OCI-LY7 (cell line): ENCODE measurements at regions not wholly inside any gene's neighbourhood (a gene's known extent, or its start where the extent isn't known, plus 50 kb on each side); places are given as distances from the start of the nearest gene placed in this dataset.

Experiments used
- BruUV-seq: library from RNA; stranded (reverse); fragments of 400-500 nt; replicated peaks from 2 replicates; lab custom pipeline; 2021; lab: Mats Ljungman, UMichigan
- CTCF ChIA-PET: fragments of 300-600 bp; sonication (Branson Sonifier 250); formaldehyde crosslinking; loops from one replicate; lab custom pipeline; 2022; ENCODE audit warnings: antibody characterized with exemption; ENCODE audit not compliant: unreplicated experiment; lab: Charles Lee
- POLR2A ChIA-PET: fragments of 300-600 bp; sonication (Branson Sonifier 250); formaldehyde crosslinking; loops from one replicate; lab custom pipeline; 2022; ENCODE audit warnings: antibody characterized with exemption; lab: Charles Lee
- DNase-seq: peaks from one replicate; pipeline ENCODE4 v3.0.0-alpha.2; 2015; ENCODE audit warnings: low spot score
- H2AFZ ChIP-seq: fragments of 200-600 bp; sonication (generic), shearing (Covaris generic); 2 replicates; pipeline ENCODE4 v1.6.1; 2014; ENCODE audit warnings: mild to moderate bottlenecking, antibody characterized with exemption, low read length, moderate library complexity
- H3K27ac ChIP-seq: fragments of 200-600 bp; sonication (generic); 2 replicates; pipeline ENCODE4 v1.5.1; 2014; ENCODE audit warnings: mixed run types, low read depth, mild to moderate bottlenecking, moderate library complexity, low read length, inconsistent platforms; ENCODE audit not compliant: poor library complexity, severe bottlenecking
- H3K36me3 ChIP-seq: fragments of 200-600 bp; sonication (generic); 2 replicates; pipeline ENCODE4 v1.6.1; 2014; ENCODE audit warnings: mild to moderate bottlenecking, antibody characterized with exemption, low read length, moderate library complexity, mixed read lengths; ENCODE audit not compliant: insufficient read depth
- H3K4me1 ChIP-seq: fragments of 200-600 bp; sonication (generic); 2 replicates; pipeline ENCODE4 v1.5.1; 2014; ENCODE audit warnings: mild to moderate bottlenecking, low read length; ENCODE audit not compliant: insufficient read depth, poor library complexity, severe bottlenecking
- H3K4me2 ChIP-seq: fragments of 200-600 bp; sonication (generic); 2 replicates; pipeline ENCODE4 v1.6.1; 2014; ENCODE audit warnings: mild to moderate bottlenecking, low read length
- H3K4me3 ChIP-seq: fragments of 200-600 bp; sonication (generic); 2 replicates; pipeline ENCODE4 v1.5.1; 2014; ENCODE audit warnings: mild to moderate bottlenecking, low read depth, low read length; ENCODE audit not compliant: poor library complexity, severe bottlenecking
- H3K79me2 ChIP-seq: fragments of 200-600 bp; sonication (generic); 2 replicates; pipeline ENCODE4 v1.6.1; 2016; ENCODE audit warnings: low read depth, mild to moderate bottlenecking, low read length, moderate library complexity, mixed read lengths; ENCODE audit not compliant: insufficient read depth
- H3K9me2 ChIP-seq: fragments of 200-600 bp; sonication (generic); 2 replicates; pipeline ENCODE4 v1.6.1; 2016; ENCODE audit warnings: mild to moderate bottlenecking, low read length, mixed read lengths; ENCODE audit not compliant: insufficient read depth
- H3K9me3 ChIP-seq: fragments of 200-600 bp; sonication (generic); 2 replicates; pipeline ENCODE4 v1.6.1; 2014; ENCODE audit warnings: mild to moderate bottlenecking, mixed run types, low read length, mixed read lengths
- H4K20me1 ChIP-seq: fragments of 200-600 bp; sonication (generic); 2 replicates; pipeline ENCODE4 v1.6.1; 2014; ENCODE audit warnings: mild to moderate bottlenecking, antibody characterized with exemption, low read length, moderate library complexity, mixed read lengths; ENCODE audit not compliant: insufficient read depth
- CTCF ChIP-seq: fragments of 200-600 bp; sonication (generic); conservative IDR thresholded peaks from 2 replicates; pipeline ENCODE4 v1.5.1; 2014; ENCODE audit warnings: mild to moderate bottlenecking, antibody characterized with exemption, low read length, moderate library complexity, mixed read lengths
- EZH2phosphoT487 ChIP-seq: fragments of 200-600 bp; sonication (generic); IDR thresholded peaks from 2 replicates; pipeline ENCODE4 v1.6.1; 2018; ENCODE audit warnings: low read depth, borderline replicate concordance, mild to moderate bottlenecking, mixed run types, antibody characterized with exemption, low read length, moderate library complexity, mixed read lengths
- intact Hi-C: fragments of 100-400 bp; cut with micrococcal nuclease; formaldehyde crosslinking; loops from one replicate; pipeline ENCODE4 v1.10.0; 2022; ENCODE audit not compliant: unreplicated experiment

- Histone ChIP-seq H3K9me2 (no peaks in the 10 kb centered on the region), H3K4me2 (no peak overlapping the region), H4K20me1 (no peaks in the 10 kb centered on the region), H2AFZ (no peak overlapping the region), H3K27ac (no peak overlapping the region), H3K9me3 (no peaks in the 10 kb centered on the region), H3K4me3 (no peak overlapping the region), H3K36me3 (no peaks in the 10 kb centered on the region), H3K4me1 (no peaks in the 10 kb centered on the region), H3K79me2 (no peaks in the 10 kb centered on the region)
- ChIA-PET POLR2A (no interaction called here), CTCF (no interaction called here)
- TF ChIP-seq CTCF (no peak), EZH2phosphoT487 (no peak)
- intact Hi-C loops = no loop called here
- no TSS peak for BruUV-seq
- no peak for DNase-seq
Observed at GRCh38 chr2:129378186-129378585, 601.3 kb upstream of the RAB6C start.

GRCh38 chr2:129379411-129379810 is 600.1 kb upstream of the RAB6C start:
- no peak overlapping the region for H2AFZ ChIP-seq
- no peak for DNase-seq
- BruUV-seq = no TSS peak
- H3K79me2 ChIP-seq = no peaks in the 10 kb centered on the region
- H3K9me3 ChIP-seq = no peaks in the 10 kb centered on the region
- intact Hi-C loops = no loop called here
- H3K9me2 ChIP-seq = no peaks in the 10 kb centered on the region
- no peaks in the 10 kb centered on the region for H3K4me1 ChIP-seq
- TF ChIP-seq CTCF = no peak
- TF ChIP-seq EZH2phosphoT487 = no peak
- ChIA-PET POLR2A (no interaction called here), CTCF (no interaction called here)
- no peak overlapping the region for H3K4me2 ChIP-seq
- no peak overlapping the region for H3K4me3 ChIP-seq
- no peaks in the 10 kb centered on the region for H4K20me1 ChIP-seq
- H3K36me3 ChIP-seq = no peaks in the 10 kb centered on the region
- no peak overlapping the region for H3K27ac ChIP-seq

GRCh38 chr2:129381789-129382188 is 597.7 kb upstream of the RAB6C start:
- no peaks in the 10 kb centered on the region for H4K20me1 ChIP-seq

More at GRCh38 chr2:129381789-129382188, 597.7 kb upstream of the RAB6C start:
- ChIA-PET POLR2A (no interaction called here), CTCF (no interaction called here)
- H3K9me2 ChIP-seq = no peaks in the 10 kb centered on the region
- no peaks in the 10 kb centered on the region for H3K79me2 ChIP-seq
- H2AFZ ChIP-seq = no peak overlapping the region
- H3K4me3 ChIP-seq = no peak overlapping the region
- no peaks in the 10 kb centered on the region for H3K4me1 ChIP-seq
- DNase-seq = no peak
- BruUV-seq = no TSS peak
- H3K36me3 ChIP-seq = no peaks in the 10 kb centered on the region
- no peak overlapping the region for H3K4me2 ChIP-seq
- intact Hi-C loops = no loop called here
- no peak for TF ChIP-seq EZH2phosphoT487
- no peak for TF ChIP-seq CTCF
- H3K9me3 ChIP-seq = no peaks in the 10 kb centered on the region
- no peak overlapping the region for H3K27ac ChIP-seq
